HFFc6 (cell line): ENCODE measurements at regions not wholly inside any gene's neighbourhood (a gene's known extent, or its start where the extent isn't known, plus 50 kb on each side); places are given as distances from the start of the nearest gene placed in this dataset.

Experiments used
- DNase-seq: peaks from one replicate; pipeline ENCODE4 v3.0.0-alpha.2; 2018
- H3K27ac Mint-ChIP-seq: 2 replicates; pipeline ENCODE4 v1.8.0; 2020; ENCODE audit warnings: mild to moderate bottlenecking, mixed read lengths
- H3K27me3 Mint-ChIP-seq: 2 replicates; pipeline ENCODE4 v1.8.0; 2021; ENCODE audit warnings: mild to moderate bottlenecking, moderate library complexity, mixed read lengths; ENCODE audit not compliant: insufficient read depth
- H3K36me3 Mint-ChIP-seq: 2 replicates; pipeline ENCODE4 v1.8.0; 2021; ENCODE audit warnings: low read depth, mixed read lengths
- H3K4me1 Mint-ChIP-seq: 2 replicates; pipeline ENCODE4 v1.8.0; 2020; ENCODE audit warnings: low read depth, mixed read lengths
- H3K4me3 Mint-ChIP-seq: 2 replicates; pipeline ENCODE4 v1.8.0; 2020; ENCODE audit warnings: mild to moderate bottlenecking, moderate library complexity, mixed read lengths
- H3K9me3 Mint-ChIP-seq: 2 replicates; pipeline ENCODE4 v1.8.0; 2020; ENCODE audit warnings: mild to moderate bottlenecking, mixed read lengths
- CTCF ChIP-seq: fragments of 200-600 bp; sonication (generic); IDR thresholded peaks from 2 replicates; pipeline ENCODE4 v1.5.0; 2021; ENCODE audit warnings: antibody characterized with exemption, mild to moderate bottlenecking

GRCh38 chrX:147757750-147758149 lies 154.0 kb upstream of the FMR1 start:
- no peak overlapping the region for H3K4me3 Mint-ChIP-seq

GRCh38 chrX:147763131-147763530 lies 148.6 kb upstream of the FMR1 start:
- no peak for TF ChIP-seq CTCF
- Mint-ChIP-seq H3K4me3 (no peak overlapping the region), H3K36me3 (no peaks in the 10 kb centered on the region)

More at GRCh38 chrX:147757750-147758149, 154.0 kb upstream of the FMR1 start:
- Mint-ChIP-seq H3K27me3 (no peaks in the 10 kb centered on the region; the same call in 1 of the 2 replicates), H3K4me1 (no peaks in the 10 kb centered on the region), H3K27ac (no peak overlapping the region), H3K9me3 (peaks cover 18% of the 10 kb centered on the region), H3K36me3 (no peaks in the 10 kb centered on the region)
- DNase-seq = no peak
- TF ChIP-seq CTCF = no peak

GRCh38 chrX:147764868-147765267 lies 146.9 kb upstream of the FMR1 start:
- Mint-ChIP-seq H3K27ac (no peak overlapping the region), H3K27me3 (no peaks in the 10 kb centered on the region), H3K36me3 (no peaks in the 10 kb centered on the region), H3K4me3 (no peak overlapping the region), H3K4me1 (no peaks in the 10 kb centered on the region), H3K9me3 (peaks cover 3% of the 10 kb centered on the region; the same call in 1 of the 2 replicates)
- DNase-seq = no peak
- no peak for TF ChIP-seq CTCF

More at GRCh38 chrX:147763131-147763530, 148.6 kb upstream of the FMR1 start:
- Mint-ChIP-seq H3K9me3 (peaks cover 3% of the 10 kb centered on the region; the same call in 1 of the 2 replicates), H3K27ac (no peak overlapping the region), H3K27me3 (no peaks in the 10 kb centered on the region), H3K4me1 (no peaks in the 10 kb centered on the region)
- no peak for DNase-seq

- no peak for DNase-seq
- H3K9me3 Mint-ChIP-seq = peaks cover 8% of the 10 kb centered on the region; the same call in 1 of the 2 replicates
- no peaks in the 10 kb centered on the region for H3K4me1 Mint-ChIP-seq
- H3K27ac Mint-ChIP-seq = no peak overlapping the region
- no peak overlapping the region for H3K4me3 Mint-ChIP-seq
- H3K27me3 Mint-ChIP-seq = no peaks in the 10 kb centered on the region; the same call in 1 of the 2 replicates
- no peaks in the 10 kb centered on the region for H3K36me3 Mint-ChIP-seq
- no peak for TF ChIP-seq CTCF
Measured at GRCh38 chrX:147770858-147771257, 140.9 kb upstream of the FMR1 start.

- H3K36me3 Mint-ChIP-seq = no peaks in the 10 kb centered on the region
- no peaks in the 10 kb centered on the region; the same call in 1 of the 2 replicates for H3K27me3 Mint-ChIP-seq
- no peak overlapping the region for H3K4me3 Mint-ChIP-seq
- TF ChIP-seq CTCF = no peak
- no peak for DNase-seq
- no peak overlapping the region for H3K27ac Mint-ChIP-seq
- H3K4me1 Mint-ChIP-seq = no peaks in the 10 kb centered on the region
- H3K9me3 Mint-ChIP-seq = peaks cover 13% of the 10 kb centered on the region; the same call in 1 of the 2 replicates
Measured at GRCh38 chrX:147776988-147777387, 134.7 kb upstream of the FMR1 start.

GRCh38 chrX:147779173-147779572 lies 132.5 kb upstream of the FMR1 start:
- Mint-ChIP-seq H3K27me3 (no peaks in the 10 kb centered on the region), H3K9me3 (peaks cover 9% of the 10 kb centered on the region; the same call in 1 of the 2 replicates), H3K36me3 (no peaks in the 10 kb centered on the region), H3K4me1 (no peaks in the 10 kb centered on the region), H3K4me3 (no peak overlapping the region), H3K27ac (no peak overlapping the region)
- DNase-seq = no peak
- TF ChIP-seq CTCF = no peak
